Activated CD4-positive, CD25-positive, alpha-beta regulatory T cell treated with anti-CD3 and anti-CD28 coated beads, Interleukin-2, amount 50 U/mL, for 24 hours (primary cell): ENCODE measurements at regions not wholly inside any gene's neighbourhood (a gene's known extent, or its start where the extent isn't known, plus 50 kb on each side); places are given as distances from the start of the nearest gene placed in this dataset.
"Not testable (repeated sequence)": the region's sequence is repeated elsewhere in the genome, so short reads cannot be mapped to it uniquely, and the experiment has no call there.

ENCODE experiments used
- ATAC-seq, 2 donors: fragments of 150-1000 bp; cut with Tn5 transposase; one replicate each; pipeline ENCODE4 v1.10.0; 2021; ENCODE audit warnings: mild to moderate bottlenecking in 1 of 2, moderate library complexity in 1 of 2

DNA sequence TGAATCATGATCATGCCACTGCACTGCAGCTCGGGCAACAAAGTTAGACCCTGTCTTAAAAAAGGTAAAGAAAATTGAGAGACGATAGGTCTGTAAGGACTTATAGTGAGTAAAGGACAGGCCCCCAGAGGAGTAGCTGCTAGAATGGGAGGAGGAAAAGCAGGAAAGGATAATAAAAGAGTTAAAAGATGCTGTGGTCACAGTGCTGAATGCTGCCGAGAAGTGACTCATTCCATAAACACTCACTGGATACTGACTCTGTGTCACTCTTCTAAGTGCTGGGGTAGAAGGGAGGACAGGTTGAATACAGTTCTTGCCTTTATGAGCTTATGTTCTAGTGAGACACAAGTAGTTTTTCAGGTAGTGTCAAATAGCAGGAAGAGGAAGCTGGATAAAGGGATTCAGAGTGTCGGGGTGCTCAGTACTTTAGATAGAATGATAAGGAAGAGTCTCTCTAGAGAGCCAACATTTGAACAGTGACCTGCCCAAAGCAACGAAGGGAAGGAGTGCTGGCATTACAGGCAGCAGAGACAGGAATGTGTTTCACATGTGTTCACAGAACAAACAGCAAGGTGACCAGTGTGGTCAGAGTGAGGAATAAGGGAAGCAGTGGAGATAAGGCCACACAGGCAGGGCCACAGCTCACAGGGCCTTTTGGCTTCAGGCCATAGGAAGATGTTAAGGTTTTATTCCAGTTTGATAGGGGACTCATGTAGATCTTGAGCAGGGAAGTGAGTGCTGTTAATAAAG is 1240.5 kb downstream of the UQCRFS1 start:
- no peak for ATAC-seq

DNA sequence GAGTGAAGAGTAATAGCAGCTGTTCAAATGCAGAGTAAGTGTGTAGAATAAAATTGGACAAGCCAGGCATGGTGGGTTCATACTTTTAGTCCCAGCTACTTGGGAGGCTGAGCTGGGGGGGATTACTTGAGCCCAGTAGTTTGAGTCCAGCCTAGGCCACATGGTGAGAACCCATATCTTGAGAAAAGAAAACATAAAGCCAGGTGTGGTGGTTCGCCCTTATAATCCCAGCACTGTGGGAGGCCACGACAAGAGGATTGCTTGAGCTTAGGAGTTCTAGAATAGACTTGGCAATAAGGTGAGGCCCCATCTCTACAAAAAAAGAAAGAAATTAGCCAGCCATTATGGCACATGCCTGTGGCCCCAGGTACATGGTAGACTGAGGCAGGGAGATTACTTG is 1241.1 kb downstream of the UQCRFS1 start:
- no peak for ATAC-seq

DNA sequence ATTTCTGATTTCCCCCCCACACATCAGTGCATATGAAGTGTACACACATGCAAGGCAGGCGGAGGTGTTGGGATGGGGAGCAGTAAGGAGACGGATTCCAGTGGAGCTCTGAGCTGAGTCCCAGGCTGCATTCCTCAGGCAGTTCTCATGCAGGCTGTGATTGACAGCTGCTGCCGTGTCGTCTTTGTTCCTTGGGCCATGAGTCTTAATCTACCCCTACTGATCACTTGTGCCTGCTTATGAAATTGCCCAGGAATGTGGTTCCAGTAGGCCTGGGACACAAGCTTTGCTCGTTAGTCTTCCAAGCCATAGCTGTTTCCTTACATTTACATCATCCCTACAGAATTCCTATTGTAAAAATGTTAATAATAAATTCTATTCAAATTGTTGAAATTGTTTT is 1241.9 kb downstream of the UQCRFS1 start:
- ATAC-seq = no peak

DNA sequence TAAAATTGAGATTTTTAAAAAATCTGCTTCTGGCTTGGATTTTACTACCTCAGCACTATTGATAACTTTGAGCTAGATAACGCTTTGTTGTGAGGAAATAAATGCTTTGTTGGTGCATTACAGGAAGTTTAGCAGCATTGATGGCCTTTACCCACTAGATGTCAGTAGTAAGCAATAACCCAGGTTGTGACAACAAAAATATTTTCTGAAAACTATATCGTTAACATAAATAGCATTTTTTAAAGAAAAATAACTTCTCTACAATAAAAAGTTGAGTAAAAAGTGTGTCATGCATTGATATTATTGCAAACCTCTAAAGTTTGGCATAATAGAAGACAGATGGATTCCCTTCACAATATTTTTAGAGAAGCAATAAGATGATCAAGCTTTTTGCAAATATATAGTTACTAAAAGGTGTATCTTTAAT is 1246.5 kb downstream of the UQCRFS1 start:
- no peak for ATAC-seq

DNA sequence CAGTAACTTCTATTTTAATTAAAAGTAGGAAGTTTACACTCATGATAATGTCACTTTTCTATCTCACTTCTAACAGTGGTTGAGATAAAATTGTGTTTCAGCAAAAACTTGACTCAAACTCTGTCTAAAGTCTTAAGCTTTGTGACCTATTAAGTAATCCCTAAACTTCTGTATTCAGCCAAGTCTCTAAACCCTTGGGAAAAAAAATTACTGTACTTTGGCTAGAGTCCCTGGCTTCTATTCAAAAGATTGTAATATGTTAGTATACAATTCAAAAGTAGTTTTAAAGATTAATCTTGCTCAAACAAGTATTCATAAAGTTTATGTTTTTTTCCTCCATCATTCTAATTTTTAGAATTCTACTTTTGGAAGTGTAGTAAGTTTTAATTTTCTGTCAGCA is 1248.8 kb downstream of the UQCRFS1 start:
- ATAC-seq = no peak

DNA sequence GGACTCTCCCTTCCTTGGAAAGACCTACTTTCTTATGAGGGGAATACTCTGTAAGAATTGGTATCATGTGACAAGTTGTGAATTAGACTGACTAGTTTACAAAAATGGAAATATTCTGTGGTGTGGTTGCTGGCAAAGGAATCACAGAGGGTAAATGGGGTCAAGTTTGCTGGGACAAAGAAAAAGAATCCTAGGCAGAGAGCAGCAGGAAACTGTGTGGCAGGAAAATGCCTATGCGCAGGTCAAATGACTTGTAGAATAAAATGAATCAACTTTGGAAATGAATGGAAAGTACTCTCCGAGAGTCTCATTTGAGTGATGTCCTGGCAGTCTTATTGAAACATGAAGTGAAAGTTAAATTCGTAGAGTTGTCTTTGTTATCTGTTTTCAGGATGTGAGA is 1250.7 kb downstream of the UQCRFS1 start:
- no peak for ATAC-seq

DNA sequence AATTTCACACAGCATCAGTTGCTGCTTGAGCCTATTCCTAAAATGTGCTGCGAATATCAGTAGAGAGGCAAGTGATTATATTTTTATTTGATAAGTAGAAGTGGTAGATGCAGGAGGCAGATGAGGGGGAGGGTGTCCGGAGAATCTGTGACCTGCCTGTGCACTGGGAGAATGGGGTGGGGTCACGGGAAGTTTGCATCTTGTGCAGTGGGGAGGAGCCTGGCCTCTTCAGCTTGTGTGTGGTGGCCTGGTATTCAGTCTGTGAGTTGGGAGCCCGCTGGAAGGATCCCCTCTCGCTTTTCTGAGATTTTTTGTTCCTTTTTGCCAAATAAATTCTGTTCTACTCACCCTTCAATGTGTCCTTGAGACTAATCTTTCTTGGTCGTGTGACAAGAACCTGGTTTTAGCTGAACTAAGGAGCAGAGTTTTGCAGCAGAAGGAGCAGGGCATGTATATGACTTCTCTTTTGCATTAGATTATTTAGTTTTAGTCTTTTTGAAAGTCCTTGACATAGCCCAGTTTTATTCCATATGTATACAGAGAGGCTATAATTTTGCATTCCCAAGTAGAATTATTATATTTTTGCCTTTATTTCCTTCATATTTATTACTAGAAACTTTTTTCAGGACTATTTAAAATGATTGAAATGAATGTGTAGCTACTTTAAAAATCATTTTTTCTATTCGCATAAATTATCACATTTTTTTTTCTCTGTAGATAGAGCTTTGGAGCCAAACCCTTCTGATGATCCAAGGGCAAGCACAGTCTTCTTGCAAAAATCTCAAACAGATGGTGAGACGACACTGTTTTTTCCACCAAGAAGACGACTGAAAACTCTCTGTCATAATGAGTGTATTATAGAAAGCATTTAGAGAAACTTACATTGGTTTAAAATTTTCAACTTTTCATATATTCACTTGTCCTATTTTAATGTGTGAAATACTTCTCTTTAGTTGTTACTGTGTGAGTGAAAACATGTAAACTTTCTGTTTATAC is 1257.2 kb downstream of the UQCRFS1 start:
- ATAC-seq = no peak

DNA sequence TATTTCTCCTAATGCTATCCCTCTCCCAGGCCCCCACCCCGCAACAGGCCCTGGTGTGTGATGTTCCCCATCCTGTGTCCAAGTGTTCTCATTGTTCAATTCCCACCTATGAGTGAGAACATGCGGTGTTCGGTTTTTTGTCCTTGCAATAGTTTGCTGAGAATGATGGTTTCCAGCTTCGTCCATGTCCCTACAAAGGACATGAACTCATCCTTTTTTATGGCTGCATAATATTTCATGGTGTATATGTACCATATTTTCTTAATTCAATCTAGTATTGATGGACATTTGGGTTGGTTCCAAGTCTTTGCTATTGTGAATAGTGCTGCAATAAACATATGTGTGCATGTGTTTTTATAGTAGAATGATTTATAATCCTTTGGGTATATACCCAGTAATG is 1270.3 kb downstream of the UQCRFS1 start:
- not testable (repeated sequence) for ATAC-seq

DNA sequence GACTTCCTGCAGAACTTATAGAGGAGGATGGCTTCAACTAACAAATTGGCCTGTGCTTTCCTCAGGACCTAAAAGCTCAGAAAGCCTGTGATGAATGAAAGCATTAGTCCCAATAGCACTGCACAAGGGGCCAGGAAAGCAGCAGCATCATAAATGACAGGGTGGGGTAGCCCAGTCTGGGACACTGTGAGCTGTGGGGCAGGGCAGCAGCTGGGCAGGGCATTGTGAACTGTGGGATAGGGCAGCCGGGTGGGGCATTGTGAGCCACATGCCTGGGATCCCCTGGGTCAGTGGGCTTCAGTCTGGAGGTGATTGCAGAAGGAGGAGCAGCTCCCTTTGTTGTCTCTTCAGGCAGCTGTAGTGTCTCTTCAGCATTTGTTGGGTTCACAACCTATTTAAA is 1276.8 kb downstream of the UQCRFS1 start:
- no peak for ATAC-seq

DNA sequence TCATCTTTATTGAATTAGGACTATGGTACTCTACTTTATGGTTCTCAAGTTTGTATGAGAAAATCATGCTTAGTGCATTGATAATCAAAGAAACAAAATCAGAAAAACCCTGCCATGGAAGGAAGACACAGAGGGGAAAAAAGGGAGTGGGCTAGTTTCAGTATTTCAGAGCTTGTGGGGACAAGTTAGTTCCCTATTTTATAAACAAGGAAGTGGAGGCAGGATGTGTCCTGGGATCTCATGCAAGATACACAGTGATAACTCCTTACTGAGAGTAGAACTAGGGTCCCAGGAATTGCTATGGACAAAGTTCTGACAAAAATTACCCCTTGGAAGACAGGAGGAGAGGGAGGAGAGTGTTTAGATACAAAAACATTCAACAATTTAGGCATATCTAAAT is 1277.3 kb downstream of the UQCRFS1 start:
- no peak for ATAC-seq

DNA sequence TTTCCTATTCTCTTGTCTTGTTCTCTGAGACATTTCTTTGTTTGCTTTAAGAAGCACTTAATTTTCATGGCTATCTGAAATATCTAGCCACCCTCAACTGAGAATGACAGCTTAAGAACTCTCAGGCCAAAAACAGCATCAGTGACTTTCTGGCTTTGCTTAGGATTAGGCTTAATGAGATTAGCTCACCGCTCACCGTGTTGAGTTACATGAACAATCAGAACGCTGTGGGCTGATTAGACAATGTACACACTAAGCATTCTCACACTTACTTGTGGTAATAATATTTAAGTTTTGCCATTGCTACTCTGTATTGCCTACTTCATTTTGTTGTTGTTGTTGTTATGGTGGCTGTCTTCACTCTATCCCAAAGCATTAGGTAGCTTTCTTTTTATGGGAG is 1283.6 kb downstream of the UQCRFS1 start:
- no peak for ATAC-seq

DNA sequence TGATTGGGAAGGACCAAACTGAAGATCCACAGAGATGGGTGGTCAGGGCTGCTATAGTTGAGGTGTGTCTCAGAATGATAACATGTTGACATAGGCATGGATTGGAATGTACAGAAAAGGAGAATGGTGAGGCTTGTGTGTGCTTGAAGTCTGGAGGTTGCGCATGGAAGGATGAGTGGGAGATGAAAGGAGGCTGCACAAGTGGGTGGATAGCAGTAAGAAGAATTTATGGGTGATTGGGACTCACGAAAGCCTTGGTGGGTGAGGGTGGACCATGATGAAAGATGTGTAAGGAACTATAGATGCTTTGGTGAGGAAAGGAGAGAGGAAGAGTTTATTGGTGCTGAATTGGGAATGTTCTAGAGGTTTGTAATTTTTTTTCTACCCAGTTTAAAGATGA is 1287.7 kb downstream of the UQCRFS1 start:
- ATAC-seq = no peak

DNA sequence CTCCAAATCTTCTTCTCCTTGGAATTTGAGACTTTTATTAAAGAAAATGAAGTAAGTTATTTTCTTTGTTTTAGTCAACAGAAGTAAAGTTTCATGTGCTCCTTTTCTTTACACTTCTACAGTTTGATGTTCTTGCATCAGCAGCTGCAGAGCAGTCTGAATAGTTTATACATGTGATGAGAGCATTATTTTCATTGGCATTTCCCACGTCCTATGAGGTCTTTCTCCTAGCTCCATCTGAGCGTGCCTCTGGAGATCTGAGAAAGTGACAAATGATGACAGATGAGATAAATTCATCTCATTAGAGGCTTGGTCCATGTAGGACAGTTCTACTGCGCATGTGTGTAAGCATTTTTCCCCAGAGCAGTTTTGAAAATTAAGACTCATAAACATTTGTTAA is 1290.0 kb downstream of the UQCRFS1 start:
- no peak for ATAC-seq

DNA sequence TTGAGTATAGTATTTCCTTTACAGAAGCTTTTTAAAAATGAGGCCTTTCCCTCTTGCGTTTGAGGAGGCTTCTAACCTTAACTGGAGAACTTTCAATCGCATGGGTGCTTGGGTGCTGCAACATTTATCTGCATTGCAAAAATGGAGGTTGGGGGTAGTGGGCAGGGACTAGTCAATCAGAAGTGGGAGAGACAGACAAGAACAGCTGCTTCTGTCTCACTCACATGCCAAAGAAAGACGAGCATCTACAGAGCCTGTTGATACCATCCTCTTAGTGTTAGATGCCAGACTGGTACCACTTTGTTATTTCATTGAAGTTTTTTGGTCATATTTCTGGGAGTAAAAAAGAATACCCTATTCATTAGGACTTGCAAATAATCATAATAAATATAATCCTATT is 1292.2 kb downstream of the UQCRFS1 start:
- no peak for ATAC-seq

DNA sequence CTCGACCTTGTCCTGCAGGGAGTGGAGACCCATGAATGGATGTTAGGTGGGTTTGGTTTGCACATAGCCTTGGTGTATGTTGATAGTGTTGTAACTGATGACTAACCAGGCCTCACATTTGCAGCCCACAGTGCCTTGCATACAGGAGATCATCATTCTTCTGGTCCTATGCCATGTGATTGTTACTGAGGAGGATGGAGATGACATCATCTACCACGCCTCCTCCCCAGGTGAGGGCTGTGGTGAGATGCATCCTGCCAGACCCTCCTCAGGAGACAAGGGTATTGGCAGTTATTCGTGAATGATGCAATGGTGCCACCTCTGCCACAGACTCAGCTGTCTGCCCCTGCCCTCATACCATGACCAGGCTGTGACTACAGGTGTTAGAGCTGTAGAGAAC is 1294.1 kb downstream of the UQCRFS1 start:
- no peak for ATAC-seq

DNA sequence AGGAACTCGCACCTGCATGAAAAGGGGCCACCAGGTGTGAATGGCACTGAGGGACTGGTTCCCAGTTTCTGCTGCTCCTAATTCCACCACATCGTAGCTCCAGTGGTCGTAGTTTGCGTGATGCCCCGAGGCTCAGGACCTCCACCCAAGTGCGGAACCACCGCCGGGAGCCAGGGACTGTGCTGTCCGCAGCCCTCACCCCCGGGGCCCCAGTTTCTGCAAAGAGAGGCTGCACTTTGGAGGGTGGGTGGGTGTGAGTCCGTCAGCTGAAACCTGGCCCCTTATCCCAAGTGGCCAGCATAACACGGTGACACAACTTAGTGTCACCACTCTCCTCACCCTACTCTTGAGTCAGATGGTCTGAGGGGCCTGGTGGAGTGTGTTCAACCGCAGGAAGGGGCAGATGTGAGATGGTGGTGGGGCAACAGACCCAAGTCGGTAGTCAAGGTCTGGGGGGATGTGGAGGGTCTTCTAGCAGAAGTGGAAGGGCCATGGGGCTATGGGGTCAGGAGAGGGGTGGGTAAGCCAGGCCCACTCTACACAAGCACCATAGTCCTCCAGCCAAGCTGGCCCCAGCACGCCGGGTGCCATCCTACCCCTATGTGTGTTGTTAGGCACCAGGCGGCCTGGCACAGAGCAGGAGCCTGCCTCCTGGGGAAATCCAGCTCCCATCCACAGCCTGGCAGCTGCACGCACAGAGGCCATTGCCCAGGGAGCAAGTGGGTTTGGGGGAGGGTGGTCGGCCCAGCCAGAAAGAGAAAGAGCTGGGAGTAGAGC is 1301.6 kb downstream of the UQCRFS1 start:
- ATAC-seq = no peak

DNA sequence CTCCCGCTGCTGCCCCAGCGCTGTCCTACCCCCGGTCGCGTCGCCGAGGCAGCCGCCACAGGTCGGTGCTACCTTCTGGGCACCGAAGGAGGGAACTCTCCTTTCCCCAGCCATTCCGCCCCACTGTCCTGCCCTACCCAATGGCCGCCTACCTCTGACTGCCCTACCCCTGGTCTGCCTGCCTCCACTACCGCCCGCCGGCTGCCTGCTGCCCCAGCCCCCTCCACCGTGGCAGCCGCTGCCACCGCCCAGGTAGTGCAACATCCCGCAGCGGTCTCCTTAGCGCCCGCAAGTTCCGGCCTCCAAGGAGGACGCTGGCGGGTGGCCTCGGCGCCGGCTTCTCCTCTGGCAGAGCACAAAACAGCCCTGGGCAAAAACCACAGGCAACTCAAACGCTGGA is 1303.1 kb downstream of the UQCRFS1 start:
- ATAC-seq = no peak

DNA sequence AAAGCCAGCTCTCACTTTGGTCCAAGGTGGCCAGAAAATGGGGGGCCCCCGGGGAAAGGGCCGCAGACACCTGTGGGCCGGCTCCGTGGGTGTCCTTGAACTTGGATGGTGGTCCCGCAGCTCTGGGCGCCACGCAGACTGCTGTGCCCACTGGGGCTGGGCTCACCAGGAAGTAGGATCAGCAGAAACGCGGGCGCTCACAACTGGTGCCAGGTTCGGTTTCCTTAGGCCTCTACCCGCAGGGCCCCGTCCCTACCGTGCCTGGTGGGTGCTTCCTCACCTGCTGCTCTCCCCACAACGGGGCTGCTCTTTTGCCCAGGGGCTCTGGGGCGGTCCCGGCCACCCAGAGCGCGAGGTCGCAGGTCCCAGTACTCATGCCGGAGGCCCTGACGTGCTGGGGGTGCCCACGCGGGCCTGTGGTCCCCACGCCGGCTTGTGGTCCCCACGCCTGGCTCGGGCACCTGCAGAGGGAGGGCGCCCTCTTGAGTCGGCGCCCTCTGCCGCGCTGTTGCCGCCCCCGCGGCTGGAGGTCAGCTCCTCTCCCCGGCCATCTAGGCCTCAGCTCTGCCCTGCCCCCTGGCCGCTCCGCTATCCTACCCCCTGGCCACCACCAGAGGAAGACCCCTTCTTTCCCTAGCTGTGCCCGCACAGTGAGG is 1303.6 kb downstream of the UQCRFS1 start:
- no peak for ATAC-seq

DNA sequence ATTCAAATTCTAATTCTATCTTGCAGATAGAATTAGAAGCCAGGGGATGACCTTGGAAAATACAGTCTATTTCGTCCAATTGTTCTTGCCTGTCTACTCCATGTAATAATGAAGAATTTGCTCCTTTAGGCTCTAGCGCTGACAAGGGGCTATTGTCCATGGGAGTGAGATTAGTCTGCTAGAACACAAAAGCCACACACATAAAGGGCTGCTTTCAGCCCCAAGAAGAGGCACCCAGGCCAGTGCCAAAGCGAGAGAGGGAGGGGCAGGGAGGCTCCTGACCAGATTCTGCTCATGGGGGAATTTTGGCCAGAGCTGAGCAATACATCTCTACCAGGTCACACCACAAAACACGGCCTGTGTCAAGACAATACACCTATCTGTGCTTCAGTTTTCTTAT is 1306.9 kb downstream of the UQCRFS1 start:
- no peak for ATAC-seq

DNA sequence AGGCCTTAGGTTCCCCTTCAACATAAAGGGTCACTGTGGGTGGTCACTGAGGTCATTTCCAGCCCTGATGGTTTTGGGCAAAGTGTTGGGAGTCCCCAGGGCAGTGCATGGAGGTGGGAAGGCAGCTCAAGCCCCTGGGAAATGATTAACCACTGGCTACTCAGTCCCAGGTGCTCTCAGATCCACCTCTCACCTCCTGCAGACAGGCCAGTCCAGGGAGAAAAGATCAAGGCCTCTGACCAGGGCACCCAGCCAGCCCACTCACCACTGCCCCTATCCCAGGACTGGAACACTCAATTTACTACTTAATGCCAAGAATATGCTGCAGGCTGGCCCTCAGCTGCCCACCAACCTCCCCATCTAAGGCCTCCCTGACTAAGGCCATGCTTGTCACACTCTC is 1307.9 kb downstream of the UQCRFS1 start:
- no peak for ATAC-seq

DNA sequence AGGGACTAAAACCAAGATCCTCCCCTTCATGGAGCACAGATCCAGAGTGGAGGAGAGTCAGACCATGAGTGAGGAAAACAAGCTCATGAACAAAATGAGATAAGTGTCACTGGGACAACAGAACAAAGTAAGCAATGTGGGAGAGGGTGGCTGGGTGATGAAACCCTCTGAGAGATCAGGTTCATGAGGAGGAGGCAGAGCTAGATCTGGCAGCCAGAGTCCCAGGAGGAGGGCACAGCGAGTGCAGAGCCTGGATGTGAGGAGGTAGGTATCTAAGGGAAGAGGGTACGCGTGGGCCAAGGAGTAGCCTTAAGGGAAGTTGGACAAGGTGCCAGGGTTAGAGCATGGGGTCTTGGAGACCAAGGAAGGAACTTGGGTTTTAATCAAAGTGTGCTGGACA is 1311.9 kb downstream of the UQCRFS1 start:
- ATAC-seq = no peak

DNA sequence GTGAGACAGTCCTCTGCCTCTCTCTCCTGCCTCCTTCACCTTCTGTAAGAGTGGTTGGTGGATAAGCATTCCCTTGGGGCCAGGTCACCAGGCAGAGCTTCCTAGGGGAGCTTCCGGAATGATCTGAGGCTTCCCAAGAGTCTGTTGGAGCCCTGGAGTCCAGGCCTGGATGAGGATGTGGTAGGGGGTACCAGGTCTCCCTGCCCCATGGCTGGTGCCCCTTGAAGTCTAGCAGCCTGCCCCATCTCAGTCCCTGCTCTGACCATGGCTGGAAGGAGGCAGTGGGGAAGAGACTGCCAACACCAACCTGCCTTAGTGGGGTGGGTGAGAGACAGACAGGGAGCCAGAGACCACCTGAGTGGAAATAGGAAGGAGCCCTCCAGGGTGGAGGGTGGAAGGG is 1316.9 kb downstream of the UQCRFS1 start:
- ATAC-seq = no peak
